OCI-M2 (cell line): ENCODE measurements at regions not wholly inside any gene's neighbourhood (a gene's known extent, or its start where the extent isn't known, plus 50 kb on each side); places are given as distances from the start of the nearest gene placed in this dataset.
"Not testable (repeated sequence)": the region's sequence is repeated elsewhere in the genome, so short reads cannot be mapped to it uniquely, and the experiment has no call there.

Experiments used
- DNase-seq: peaks from one replicate; lab custom pipeline; 2025; ENCODE audit not compliant: unreplicated experiment; lab: John Stamatoyannopoulos, UW

DNA sequence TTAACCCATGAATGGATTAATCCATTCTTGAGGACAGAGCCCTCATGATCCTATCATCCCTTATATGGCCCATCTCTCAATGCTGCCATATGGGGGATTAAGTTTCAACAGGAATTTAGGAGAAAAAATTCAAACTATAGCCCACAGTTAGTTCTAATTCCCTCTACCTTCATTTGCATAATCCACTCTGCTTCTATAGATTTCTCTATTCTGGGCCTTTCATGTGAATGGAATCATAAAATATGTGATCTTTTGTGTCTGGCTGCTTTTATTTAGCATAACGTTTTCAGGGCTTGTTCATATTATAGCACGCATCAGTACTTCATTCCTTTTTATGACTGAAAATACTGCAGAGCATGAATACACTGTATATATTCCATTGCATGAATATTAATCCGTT lies 55.4 kb downstream of the CTSL start:
- no peak for DNase-seq

DNA sequence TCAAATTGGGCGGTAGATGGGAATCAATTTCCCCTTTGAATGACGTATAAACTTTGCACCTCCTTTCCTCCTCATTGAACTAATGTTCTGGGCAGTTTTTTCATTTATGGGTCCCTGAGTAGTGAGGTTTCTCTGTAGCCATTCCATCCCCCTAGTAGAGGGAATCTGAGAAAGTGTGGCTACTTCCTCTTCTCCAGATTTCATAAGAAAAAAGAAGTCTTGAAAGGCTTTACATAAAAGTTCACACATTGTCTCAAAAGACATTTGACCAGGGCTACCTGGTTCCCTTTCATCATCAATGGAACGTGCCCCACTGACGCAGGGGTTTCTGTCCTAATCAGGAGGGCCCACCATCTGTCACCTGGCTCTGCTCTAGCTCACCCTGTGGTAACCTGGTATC lies 57.3 kb downstream of the CTSL start:
- DNase-seq = no peak

DNA sequence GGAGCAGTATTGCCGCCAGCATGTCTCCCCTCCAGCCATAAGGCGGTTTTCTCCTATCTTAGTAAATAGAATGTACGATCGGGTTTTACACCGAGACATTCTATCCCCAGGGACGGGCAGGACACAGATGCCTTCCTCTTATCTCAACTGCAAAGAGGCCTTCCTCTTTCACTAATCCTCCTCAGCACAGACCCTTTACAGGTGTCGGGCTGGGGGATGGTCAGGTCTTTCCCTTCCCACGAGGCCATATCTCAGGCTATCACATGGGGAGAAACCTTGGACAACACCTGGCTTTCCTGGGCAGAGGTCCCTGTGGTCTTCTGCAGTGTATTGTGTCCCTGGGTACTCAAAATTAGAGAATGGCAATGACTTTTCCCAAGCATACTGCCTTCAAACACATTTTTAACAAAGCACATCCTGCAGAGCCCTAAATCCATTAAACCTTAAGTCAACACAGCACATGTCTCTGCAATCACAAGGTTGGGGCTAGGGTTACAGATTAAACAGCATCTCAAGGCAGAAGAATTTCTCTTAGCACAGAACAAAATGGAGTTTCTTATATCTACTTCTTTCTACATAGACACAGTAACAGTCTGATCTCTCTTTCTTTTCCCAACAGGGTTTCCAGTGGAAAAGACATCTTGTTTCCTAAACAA lies 59.5 kb downstream of the CTSL start:
- not testable (repeated sequence) for DNase-seq

DNA sequence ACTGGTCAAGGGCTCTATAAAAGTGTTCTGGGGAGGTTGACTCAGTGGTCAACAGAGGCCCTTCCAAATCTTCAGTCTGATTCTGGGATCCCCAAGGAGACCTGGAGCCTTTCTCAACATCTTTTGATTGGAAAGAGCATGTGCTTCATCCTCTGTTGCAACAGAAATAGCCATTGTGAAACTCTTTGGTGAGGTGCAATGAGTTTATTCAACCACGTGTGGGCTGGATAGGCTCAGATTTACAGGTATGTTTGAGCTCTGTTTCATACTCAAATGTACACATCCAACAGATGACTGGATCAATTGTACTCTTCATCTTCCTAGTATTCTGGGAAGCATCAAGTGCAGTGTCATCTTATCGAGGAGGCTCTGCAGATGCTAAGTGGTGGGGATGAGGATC lies 60.5 kb downstream of the CTSL start:
- DNase-seq = no peak

DNA sequence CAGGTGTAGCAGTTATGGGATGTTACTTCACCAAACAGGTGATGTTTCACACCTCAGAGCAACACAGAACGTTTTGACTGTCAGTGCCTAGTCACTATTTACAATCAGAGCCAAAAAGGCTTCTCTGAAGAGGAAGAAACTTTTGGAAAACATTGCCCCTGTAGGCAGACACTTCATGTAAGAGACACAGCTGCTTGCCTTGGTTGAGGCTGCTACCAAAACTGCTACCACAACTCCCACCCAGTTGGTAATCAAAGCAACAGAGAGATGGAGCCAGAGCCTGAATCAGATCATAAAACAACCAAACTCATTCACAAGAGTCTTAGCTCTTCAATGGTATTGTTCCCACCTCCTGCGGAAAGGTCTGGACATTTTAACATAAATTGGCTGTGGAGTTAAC lies 61.0 kb downstream of the CTSL start:
- DNase-seq = no peak

DNA sequence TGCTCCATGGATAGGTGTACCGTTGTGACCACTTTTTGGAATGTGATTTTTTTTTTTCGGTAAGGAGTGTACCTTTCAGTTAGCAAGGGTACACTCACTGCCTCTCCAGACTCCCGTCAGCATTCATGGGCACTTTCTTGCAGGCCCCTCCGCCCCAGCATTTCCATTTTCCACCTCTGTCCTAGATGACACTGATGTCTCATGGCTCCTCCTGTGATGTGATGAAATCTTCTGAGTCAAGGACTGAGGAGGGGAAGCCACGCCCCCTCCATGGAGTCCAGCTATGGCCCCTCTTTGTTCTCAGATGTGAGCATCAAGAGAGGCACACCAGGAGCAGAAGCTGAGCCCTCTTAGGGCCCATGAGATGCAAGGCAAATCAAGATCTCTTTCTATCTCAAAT lies 61.8 kb downstream of the CTSL start:
- no peak for DNase-seq

DNA sequence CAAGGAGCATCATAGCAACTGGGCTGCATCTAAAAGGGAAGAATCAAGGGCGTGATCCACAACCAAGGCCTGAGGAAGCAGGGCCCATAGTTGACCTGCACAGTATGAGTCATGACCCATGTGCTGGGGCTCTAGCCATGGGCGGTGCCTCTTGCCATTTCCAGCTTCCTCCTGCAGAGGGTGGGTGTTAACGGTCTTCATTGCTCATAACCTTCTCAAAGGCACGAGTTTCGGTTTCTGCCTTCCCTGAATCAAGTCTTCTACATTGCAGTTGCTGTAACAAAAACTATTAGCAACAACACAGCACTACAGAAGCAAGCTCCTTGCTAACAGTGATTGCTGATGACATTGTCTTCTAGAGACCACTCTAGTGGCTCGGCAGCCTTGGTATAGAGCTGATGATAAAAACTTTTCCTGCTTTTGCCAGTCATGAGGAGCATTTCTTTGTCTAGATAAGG lies 66.9 kb downstream of the CTSL start:
- no peak for DNase-seq

DNA sequence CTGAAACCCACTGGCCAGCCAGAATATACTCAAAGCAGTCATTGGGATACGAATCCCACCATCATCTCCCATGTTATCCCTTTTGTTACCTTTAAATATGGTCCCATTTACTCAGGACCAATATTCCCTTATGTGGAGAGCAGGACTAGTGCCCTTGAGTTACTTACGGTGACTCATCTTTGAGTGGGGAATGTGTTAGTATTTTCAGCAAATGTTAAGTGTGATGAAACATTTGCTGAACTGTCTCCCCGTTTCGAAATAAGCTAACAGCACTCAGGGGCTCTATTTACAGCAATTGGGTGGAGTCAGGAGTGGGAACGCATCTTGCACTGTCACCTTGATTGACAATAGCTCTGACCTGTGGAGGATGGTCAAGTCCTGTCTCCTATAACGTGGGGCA lies 67.4 kb downstream of the CTSL start:
- no peak for DNase-seq

DNA sequence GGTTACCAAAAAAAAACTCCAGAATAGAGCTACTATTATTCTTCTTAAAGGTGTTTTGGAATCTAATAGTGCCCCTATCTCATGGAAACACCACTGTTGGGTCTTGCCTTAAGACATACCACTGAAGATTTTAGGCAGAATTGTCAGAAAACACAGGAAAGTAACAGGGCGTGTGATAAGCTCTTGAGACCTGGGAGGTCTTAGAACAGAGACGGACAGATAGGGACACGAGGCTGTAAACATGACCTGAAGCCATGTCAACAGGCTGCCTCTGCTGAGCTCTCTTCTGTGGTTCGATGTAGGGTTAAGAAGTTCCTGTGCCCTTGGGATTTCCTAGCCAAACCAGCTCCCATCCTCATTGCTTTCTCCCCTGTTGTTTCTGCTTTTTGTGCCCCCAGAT lies 69.3 kb downstream of the CTSL start:
- DNase-seq = no peak

DNA sequence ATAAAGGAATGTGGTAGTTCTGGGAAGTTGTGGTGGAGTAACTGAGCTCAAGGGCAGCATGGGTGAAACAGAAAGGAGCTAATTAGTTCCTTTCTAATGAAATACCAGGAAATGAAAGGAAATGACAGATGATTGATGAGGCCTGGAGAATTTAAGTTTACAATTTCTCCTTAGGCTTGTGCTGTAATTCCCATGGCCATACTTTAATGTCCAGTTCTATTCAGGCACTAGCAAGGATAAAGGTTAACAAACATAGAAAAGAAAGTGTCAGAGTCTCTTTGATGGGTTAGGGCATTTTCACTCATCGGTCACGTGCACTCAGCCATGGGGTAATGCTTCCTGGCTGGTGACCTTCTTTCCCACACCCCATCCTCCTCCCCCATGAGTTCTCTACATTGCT lies 70.3 kb downstream of the CTSL start:
- DNase-seq = no peak

DNA sequence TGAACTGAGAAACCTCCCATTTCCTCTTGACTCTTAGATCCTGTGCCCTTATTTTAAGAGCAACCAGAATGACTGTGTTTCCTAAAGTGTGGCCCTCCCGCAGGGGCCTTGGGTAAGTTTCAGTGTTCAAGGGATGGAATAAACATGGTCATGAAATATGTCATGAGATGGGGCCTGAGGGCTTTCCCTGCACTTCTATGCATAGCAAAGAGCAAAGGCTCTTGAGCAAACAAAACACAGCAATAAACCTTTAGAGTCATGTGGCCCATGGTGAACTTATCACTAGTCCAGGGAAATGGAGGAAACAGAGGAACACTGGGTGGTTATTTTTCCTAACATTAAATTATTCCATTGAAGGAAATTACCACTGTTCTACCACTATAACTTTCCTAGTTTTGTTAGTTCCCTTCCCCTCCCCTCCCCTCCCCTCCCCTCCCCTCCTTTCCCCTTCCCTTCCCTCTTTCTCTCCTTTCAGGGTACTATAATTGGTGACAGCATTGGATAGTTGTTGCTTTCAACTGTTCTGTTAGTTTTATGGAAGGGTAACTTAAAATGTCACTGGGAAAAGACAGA lies 72.4 kb downstream of the CTSL start:
- no peak for DNase-seq

DNA sequence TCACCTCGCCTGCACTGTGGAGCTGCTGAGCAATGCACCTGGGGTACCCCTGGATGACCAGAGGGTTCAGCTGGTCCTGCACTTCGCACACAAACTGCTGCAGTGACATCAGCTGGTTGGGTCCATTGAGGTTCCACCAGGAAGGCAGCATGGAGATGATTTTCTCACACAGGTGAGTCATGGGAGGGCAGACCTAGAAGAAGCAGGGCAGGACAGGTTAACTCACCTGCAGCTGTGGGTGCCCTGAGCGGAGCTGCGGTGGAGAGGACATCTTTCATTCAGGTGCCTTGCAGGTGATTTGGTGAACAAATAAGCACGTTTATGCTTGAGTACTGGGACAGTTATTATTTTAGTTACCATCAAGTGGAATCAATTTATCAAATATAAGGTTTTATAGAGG lies 73.6 kb downstream of the CTSL start:
- no peak for DNase-seq

DNA sequence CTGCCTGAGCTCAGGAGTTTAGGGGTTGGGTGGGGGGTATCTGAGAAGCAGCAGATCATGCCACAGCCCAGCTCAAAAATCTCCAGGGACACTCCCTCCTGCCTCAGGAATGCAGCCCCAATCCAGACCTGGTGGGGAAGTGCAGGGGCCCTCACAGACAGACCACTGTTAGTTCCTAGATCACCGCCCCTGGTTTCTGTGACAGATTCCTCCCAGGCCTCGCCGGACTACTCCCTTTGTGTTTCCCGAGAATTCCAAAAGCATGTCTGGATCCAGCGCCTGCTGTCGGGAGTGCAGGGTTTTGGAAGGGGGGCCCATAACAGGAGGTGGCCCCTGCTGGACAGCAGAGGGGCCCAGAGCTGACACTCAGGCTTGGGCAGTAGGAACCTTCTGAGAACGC lies 74.5 kb downstream of the CTSL start:
- DNase-seq = no peak

DNA sequence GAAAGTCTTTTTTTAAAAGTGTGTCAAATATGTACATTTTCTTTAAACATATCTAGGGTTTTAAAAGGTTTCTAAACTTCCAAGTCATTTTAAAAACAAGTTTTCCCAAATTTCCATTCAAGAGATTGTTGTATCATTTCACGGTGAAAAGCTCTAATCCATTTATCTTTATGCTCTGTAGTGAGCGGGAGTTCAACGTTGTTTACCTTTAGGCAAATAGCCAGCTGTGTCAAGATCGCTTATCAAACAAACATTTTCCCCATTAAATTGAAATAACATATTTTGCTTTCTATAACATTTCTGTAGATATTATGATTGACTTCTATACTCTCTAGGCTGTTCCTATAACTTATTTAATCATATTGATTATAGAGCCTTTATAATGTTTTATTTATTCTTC lies 75.1 kb downstream of the CTSL start:
- DNase-seq = no peak

DNA sequence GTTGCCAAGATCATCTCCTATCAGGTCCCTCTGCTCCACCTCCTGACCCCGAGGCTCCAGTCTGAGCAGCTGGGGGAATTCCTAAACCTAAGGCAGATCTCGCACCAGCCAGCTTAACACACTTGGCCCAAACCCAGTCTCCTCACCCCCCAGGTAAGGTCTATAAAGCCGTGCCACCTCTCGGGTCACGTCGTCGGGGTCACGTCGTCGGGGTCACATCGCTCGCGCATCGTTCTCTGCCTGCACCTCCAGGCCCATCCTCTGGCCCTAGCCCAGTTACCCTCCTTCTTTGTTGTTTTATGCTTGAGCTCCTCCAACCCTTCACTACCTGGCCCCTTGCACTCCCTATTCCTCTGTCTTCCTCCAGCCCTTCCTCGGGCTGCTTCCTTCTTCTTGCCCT lies 77.2 kb downstream of the CTSL start:
- DNase-seq = no peak

DNA sequence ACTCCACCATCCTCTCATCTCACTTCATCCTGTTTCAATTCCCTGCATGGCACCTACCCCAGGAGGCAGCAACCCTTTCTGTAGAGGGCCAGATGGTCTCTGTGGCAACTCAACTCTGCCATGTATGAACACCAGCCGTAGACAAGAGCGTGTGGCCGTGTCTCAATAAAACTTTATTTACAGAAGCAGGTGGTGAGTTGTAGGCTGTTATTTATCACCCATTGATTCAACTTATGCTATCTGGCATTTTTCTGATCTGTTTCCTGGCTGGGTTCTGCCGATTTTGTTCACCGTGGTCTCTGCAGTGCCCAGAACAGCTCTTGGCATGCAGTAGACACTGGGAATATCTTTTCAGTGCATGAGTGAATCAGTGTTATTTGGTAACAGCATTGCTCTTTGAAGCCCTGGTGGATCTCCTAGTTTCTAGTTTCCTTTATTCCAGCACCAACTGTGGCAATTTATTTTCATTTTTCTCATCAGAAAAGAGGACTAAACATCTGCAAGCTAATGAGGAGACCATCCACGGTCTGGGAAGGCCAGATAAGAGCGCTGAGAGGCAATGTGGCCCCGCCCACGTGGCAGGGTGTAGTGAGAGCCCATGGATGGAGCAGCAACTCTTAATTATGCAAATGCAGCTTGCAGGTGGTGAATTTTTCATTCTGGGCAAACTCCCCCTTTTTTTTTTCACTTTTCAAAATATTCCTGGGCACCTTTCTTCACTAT lies 77.9 kb downstream of the CTSL start:
- DNase-seq = peak; percentile 38

DNA sequence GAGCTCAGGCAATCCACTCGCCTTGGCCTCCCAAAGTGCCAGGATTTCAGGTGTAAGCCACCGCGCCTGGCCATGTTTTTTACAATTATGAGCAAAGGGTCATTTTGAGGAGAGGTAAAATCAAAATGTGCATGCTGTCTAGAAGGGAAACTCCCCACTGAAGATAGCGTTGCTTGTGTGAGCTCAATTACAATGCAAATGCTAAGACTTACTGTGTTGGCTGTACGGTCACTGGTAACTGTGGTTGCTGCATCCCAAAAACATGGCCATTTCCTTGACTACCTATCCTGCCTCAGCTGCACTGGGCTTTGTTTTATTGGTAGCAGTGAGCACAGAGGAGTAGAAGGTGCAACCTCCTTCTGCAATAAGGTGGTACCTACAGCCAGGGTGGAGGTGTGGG lies 77.4 kb upstream of the SPATA31E1 start:
- no peak for DNase-seq

DNA sequence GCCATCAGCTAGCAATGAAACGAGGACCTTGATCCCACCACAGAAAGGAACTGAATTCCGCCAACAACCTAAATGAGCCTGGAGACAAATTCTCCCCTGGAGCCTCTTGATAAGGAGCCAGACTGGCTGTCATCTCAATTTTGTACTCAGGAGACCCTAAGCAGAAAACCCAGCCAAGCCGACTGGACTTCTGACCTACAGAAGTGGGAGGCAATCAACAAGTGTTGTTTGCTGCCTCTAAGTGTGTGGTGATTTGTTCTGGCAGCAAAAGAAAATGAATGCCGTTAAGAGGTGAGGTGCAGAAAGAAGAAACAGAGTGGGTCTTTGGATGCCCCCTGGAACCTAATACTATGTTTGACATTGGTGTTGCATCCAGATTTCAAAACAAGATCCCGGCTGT lies 72.7 kb upstream of the SPATA31E1 start:
- no peak for DNase-seq

DNA sequence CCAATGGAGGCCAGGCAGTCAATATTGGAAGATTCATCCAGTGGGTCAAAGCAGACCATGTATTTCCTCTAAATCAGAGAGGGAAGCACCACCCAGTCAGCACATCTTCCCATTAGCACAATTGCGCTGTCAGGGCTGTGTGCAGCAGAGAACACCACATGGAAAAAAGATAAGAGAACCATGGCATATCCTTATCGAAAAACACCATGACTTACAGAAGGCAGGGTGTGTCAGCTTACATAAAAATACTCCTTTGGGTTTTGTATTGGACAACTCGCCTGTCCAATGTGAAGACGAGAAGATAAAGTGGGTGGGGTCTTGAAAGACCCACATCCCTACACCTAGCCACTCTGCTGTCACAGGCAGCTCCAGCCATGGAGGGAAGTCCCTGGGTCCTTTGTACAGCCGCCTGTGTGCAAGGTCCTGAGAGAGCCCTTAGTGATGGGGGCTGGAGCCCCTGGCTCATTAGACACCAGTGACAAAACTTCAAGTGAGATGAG lies 71.9 kb upstream of the SPATA31E1 start:
- peak; percentile 31 for DNase-seq

DNA sequence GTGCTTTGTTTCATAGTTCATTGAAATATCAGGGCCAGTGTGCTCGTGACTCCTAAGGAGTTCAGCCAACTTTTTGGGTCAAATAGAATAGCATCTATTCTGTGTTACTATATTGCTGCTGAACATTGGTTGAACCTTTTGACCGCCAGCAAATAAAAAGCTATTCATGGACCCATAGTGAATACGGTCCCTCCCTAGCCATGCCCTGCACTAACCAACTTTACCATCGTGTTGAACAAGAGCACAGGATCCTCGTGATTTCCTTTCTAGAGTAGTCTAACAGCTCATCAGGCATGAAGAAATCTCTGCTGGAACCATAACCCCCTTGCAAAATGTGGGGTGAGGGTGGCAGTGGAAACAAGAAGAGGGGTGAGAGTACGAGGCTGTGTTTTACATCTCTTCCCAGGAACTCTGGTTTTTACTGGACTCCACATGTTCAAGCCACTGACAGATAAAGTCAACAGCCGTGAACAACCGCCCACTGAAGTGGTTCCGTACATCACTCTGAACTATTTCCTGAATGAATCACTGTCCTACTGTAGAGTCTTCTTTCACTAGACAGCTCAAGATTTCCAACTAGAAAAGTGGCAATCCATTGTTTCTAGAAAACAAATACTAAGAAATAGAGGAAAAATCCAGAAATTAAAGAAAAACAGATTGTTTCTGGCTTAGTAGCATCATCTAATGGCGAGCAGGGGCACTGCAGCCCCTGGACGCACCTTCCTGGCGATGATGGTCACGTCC lies 70.1 kb upstream of the SPATA31E1 start:
- no peak for DNase-seq

DNA sequence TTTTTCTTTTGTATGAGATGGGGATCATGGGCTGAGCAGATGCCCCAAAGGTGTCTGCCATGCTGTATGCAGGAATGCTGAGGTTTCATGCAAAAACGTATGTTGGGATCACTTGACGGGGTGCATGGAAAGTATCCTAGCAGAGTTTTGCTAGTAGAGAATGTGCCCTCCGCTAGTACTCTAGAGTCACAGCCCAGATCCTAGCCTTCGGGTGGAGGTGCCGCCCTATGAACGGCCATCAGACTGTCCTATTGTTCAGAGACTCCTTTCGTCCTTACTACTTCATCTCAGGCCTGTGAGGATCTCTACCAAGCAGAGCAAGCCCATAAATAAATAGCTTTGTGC lies 69.6 kb upstream of the SPATA31E1 start:
- DNase-seq = no peak

DNA sequence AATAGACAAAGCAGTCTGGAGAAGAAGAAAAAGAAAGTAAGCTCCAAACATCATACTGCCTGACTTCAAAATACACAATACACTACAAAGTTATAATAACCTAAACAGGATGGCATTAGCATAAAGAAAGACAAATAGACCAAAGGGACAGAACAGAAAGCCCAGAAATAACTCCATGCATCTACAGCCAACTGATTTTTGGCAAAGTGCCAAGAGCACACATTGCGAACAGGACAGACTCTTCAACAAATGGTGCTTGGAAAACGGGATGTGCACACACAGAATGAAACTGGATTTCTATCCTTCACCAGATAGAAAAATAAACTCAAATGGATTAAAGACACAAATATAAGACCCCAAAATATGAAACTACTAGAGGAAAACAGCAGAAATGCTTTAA lies 66.6 kb upstream of the SPATA31E1 start:
- no peak for DNase-seq
